IPS-15b (cell line): ENCODE measurements at regions not wholly inside any gene's neighbourhood (a gene's known extent, or its start where the extent isn't known, plus 50 kb on each side); places are given as distances from the start of the nearest gene placed in this dataset.
"Not testable (repeated sequence)": the region's sequence is repeated elsewhere in the genome, so short reads cannot be mapped to it uniquely, and the experiment has no call there.

Experiments used
- H3K27me3 ChIP-seq: one replicate; pipeline ENCODE4 v1.6.1; 2013; ENCODE audit warnings: low read length; ENCODE audit not compliant: control insufficient read depth, insufficient read depth
- H3K36me3 ChIP-seq: one replicate; pipeline ENCODE4 v1.6.1; 2013; ENCODE audit warnings: low read length; ENCODE audit not compliant: control insufficient read depth, insufficient read depth
- H3K4me1 ChIP-seq: one replicate; pipeline ENCODE4 v1.6.1; 2013; ENCODE audit warnings: mild to moderate bottlenecking, low read length; ENCODE audit not compliant: control insufficient read depth, insufficient read depth
- H3K4me3 ChIP-seq: one replicate; pipeline ENCODE4 v1.5.1; 2013; ENCODE audit warnings: low read depth, low read length
- H3K9ac ChIP-seq: one replicate; pipeline ENCODE4 v1.6.1; 2013; ENCODE audit warnings: low read depth, mild to moderate bottlenecking, low read length
- H3K9me3 ChIP-seq: one replicate; pipeline ENCODE4 v1.6.1; 2013; ENCODE audit warnings: mild to moderate bottlenecking, low read length; ENCODE audit not compliant: control insufficient read depth, insufficient read depth

DNA sequence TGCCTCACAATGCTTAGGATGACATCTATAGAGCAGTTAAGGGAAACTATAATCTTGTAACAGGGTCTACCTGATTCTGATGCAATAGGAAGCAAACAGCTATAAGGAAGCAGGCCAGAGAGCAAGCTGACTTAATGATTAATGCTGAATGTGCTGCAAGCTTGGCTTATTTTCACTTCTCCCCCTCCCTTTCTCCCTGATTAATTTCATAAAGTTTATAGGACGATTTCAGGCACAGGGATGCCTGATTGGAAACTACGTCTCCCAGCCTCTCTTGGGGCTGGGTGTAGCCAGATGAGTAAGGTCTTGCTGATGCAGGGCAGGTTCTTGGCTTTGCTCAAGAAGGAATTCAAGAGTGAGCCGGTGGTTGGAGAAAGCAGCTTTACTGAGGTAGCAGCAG, 82.8 kb upstream of the MRI1 start:
- no peak overlapping the region for H3K4me3 ChIP-seq
- no peaks in the 10 kb centered on the region for H3K27me3 ChIP-seq
- no peaks in the 10 kb centered on the region for H3K4me1 ChIP-seq
- H3K9ac ChIP-seq: no peak overlapping the region
- no peaks in the 10 kb centered on the region for H3K36me3 ChIP-seq
- H3K9me3 ChIP-seq: peaks cover 4% of the 10 kb centered on the region

DNA sequence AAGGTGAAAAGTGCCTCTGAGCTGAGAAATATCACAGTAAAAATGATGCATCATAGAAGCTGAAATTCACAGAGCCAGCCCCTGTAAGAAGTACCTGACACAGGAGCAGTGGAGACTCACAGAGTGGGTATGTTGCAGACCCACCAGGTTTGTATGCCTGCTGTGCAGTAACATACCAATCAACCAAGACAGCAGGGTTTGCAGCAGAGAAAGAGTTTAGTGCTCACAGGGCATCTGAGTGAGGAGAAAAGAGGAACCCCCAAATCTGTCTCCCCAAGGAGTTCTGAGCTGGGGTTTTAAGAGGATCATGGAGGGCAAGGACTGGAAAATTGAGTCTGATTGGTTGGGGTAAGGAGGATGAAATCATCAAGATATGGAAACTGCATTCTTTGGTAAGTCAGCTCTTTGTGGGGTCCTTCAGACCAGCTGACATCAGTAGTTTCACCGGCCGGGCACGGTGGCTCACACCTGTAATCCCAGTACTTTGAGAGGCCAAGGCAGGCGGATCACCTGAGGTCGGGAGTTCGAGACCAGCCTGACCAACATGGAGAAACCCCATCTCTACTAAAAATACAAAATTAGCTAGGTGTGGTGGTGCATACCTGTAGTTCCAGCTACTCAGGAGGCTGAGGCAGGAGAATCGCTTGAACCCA, 83.5 kb upstream of the MRI1 start:
- not testable (repeated sequence) for H3K4me3 ChIP-seq, H3K9me3 ChIP-seq, H3K36me3 ChIP-seq, H3K9ac ChIP-seq, H3K27me3 ChIP-seq, H3K4me1 ChIP-seq

DNA sequence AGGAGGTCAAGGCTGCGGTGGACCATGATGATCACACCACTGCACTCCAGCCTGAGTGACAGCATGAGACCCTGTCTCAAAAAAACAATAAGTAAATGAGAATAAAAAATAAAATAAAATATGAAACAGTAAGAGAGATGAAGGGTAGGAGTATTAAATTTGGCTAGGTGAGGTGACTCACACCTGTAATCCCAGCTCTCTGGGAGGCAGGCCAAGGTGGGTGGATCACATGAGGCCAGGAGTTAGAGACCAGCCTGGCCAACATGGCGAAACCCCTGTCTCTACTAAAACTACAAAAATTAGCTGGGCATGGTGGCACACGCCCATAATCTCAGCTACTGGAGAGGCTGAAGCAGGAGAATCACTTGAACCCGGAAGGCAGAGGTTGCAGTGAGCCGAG, 87.4 kb upstream of the MRI1 start:
- H3K9me3 ChIP-seq, H3K27me3 ChIP-seq, H3K4me1 ChIP-seq, H3K36me3 ChIP-seq, H3K9ac ChIP-seq, H3K4me3 ChIP-seq: not testable (repeated sequence)

DNA sequence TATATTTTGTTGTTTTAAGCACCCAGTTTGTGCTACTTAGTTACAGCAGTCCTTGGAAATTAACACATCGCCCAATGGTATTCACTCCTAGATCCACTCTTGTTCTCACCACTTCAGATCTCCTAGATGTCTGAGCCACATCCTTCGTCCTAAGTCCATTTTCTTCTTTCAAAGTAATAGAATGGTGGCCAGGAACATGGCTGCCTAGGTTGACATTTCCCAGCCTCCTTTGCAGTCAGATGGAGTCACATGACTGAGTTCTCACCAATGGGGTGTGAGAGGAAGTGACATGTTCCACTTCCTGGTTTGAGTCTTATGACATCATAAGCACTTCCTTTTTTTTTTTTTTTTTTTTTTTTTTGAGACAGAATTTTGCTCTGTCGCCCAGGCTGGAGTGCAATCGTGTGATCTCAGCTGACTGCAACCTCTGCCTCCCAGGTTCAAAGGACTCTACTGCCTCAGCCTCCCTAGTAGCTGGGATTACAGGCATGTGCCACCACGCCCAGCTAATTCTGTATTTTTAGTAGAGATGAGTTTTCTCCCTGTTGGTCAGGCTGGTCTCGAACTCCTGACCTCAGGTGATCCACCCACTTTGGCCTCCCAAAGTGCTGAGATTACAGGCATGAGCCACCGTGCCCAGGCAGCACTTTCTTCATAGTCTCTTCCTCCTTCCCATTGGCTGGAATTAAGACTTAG, 91.7 kb upstream of the MRI1 start:
- not testable (repeated sequence) for H3K4me3 ChIP-seq

DNA sequence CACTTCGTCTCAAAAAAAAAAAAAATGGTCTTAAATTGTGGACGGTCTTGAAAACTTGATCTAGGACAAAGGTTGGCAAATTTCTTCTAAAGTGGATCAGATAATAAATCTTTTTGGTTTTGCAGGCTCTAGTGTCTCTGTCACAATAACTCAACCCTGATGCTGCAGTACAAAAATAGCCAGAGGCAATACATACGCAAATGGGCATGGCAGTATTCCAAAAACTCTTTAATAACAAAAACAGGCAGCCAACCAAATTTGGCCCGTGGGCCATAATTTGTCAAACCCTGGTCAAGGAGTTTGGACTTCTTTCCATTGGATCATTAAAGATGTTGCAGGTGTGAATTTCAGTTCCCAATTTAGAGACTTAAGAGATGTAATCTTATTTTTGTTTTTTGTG, 93.5 kb upstream of the MRI1 start:
- H3K27me3 ChIP-seq: no peaks in the 10 kb centered on the region
- H3K36me3 ChIP-seq: no peaks in the 10 kb centered on the region
- no peaks in the 10 kb centered on the region for H3K9me3 ChIP-seq
- no peaks in the 10 kb centered on the region for H3K4me1 ChIP-seq
- H3K4me3 ChIP-seq: no peak overlapping the region
- no peak overlapping the region for H3K9ac ChIP-seq

More for the DNA sequence above, 91.7 kb upstream of the MRI1 start:
- not testable (repeated sequence) for H3K36me3 ChIP-seq, H3K9ac ChIP-seq, H3K4me1 ChIP-seq, H3K27me3 ChIP-seq, H3K9me3 ChIP-seq

DNA sequence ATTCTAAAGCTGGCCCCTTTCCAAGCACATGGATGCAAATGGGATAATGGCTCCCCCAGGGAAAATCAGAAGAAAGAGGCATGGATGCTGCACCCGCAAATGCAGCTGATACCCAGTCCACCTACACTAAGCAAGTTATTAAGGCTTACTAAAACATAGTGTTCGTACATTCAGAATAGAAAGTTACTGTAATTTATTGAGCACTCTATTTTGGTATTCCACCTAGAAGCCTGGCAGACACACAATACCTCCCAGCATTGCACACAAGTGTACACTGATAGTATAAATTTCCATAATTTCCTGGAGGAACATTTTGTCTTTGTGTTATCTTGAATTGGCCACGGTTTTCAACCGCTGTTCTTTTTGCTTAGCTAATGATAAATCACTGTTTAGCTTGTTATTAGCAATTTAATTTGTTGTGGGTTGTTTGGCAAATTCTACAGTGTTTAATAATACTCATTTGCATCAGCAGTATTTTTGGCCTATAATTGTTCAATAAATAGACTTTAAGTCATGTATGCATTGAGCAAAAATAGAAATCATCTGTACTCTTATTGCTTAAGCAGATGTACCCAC, 94.5 kb upstream of the MRI1 start:
- no peaks in the 10 kb centered on the region for H3K9me3 ChIP-seq
- H3K4me1 ChIP-seq: no peaks in the 10 kb centered on the region
- H3K9ac ChIP-seq: no peak overlapping the region
- H3K4me3 ChIP-seq: no peak overlapping the region
- H3K36me3 ChIP-seq: no peaks in the 10 kb centered on the region
- H3K27me3 ChIP-seq: no peaks in the 10 kb centered on the region

DNA sequence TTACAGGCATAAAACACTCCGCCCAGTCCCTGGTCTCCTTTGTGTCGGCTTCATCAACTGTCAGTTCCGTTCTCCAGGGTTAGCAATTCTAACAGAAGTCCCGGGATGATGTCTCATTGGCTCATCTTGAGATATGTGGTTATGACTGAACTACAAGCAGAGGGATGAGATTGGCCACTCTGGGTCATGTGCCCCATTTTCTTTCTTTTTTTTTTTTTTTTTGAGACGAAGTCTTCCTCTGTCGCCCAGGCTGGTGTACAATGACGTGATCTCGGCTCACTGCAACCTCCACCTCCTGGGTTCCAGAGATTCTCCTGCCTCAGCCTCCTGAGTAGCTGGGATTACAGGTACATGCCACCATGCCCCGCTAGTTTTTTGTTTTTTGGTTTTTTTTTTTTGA, 95.4 kb upstream of the MRI1 start:
- Histone ChIP-seq H3K9me3 (no peaks in the 10 kb centered on the region), H3K36me3 (no peaks in the 10 kb centered on the region), H3K9ac (no peak overlapping the region), H3K4me3 (no peak overlapping the region), H3K4me1 (no peaks in the 10 kb centered on the region), H3K27me3 (no peaks in the 10 kb centered on the region)

DNA sequence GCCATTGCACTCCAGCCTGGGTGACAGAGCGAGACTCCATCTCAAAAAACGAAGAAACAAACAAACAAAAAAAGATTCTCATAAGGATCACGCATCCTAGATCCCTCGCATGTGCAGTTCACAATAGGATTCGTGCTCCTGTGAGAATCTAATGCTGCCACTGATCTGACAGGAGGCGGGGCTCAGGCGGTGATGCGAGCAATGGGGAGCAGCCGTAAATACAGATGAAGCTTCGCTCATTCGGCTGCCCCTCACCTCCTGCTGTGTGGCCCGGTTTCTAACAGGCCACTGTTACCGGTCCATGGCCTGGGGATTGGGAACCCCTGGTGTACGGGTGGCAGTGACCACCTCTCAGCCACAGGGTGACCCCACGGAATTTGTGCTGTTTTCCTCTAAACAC, 98.2 kb upstream of the MRI1 start:
- H3K4me1 ChIP-seq: no peaks in the 10 kb centered on the region
- H3K9ac ChIP-seq: no peak overlapping the region
- no peak overlapping the region for H3K4me3 ChIP-seq
- no peaks in the 10 kb centered on the region for H3K27me3 ChIP-seq
- no peaks in the 10 kb centered on the region for H3K36me3 ChIP-seq
- no peaks in the 10 kb centered on the region for H3K9me3 ChIP-seq

DNA sequence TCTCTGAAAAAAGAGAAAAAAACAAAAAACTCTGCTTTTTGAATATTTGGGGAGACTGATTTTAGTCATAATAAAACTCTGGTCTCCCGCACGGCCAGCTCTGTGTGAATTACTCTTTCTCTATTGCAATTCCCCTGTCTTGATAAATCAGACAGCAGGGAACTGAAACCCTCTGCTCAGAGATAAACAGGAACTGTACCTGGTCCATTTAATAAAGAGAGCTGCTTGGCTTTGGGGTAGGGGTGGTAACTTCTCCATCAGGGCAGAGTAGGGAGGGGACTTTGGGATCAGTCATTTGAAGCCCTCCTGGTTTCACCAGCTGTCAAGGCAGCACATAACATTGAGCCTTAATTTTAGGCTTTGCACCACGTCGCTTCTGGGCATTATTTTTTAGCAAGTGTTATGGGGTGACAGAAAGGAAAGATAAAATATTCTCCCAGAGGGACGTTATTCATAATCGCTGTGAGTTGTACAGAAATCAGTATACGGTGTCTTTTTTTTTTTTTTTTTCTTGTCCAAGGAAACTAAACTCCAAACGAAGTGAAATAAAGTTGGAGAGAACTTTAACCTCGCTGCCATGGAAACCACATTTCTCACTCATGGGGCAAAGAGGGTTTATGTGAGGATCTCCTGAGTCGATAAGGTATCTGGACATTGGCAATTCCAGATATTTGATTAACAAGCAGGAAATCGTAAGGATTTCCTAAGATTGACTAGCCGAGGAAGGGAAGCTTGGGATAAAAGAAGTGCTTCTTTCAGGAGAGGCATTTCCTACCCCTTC, 99.0 kb upstream of the MRI1 start:
- Histone ChIP-seq H3K9ac (no peak overlapping the region), H3K4me3 (no peak overlapping the region), H3K9me3 (no peaks in the 10 kb centered on the region), H3K36me3 (no peaks in the 10 kb centered on the region), H3K4me1 (no peaks in the 10 kb centered on the region), H3K27me3 (no peaks in the 10 kb centered on the region)

DNA sequence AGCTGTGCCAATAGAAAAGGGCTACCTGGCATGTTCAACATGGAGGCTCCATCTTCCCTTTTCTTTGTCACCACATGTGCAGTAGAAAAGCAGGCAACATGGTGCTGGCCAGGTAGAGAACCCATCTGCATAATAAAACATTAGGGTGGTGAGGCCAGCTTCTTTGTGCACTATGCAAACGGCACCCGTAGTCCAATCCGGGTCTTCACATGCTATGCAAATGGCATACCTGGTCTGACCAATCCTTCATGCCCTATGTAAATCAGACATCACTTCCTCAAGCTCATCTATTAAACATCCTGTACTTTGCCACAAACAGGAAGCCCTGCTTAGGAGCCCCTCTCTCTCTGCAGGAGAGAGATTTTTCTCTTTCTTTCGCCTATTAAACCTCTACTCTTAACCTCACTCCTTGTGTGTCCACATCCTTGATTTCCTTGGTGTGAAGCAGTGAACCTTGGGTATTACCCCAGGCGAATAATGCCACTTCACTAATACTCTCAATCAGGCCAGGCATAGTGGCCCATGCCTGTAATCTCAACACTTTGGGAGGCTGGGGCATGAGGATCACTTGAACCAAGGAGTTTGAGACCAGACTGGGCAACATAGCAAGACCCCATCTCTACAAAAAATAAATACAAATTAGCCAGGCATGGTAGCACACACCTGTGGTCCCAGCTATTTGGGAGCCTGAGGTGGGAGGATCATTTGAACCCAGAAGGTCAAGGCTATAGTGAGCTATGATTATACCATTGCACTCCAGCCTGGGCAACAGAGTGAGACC, 111.3 kb upstream of the MRI1 start:
- Histone ChIP-seq H3K9ac (no peak overlapping the region), H3K36me3 (no peaks in the 10 kb centered on the region), H3K27me3 (no peaks in the 10 kb centered on the region), H3K4me3 (no peak overlapping the region), H3K4me1 (no peaks in the 10 kb centered on the region), H3K9me3 (no peaks in the 10 kb centered on the region)

DNA sequence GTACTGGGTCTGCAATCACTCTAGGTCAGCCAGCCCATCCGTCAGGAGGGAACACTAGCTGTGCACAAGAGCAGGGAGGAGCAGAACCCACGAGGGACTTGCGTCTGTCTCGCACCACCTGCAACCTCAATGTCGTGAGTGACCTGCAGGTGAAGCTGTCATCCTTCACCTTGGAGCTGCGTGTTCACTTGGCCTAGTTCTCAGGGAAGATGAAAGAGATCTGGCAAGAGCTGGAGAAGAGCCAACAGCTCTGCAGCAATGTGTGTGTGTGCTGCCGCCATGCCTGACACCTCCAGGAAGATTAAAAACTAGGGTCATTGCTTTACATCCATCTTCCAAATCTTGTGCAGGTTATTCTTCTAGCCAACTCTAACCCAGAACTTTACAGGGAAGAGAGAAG, 117.6 kb upstream of the MRI1 start:
- Histone ChIP-seq H3K36me3 (no peaks in the 10 kb centered on the region), H3K9me3 (no peaks in the 10 kb centered on the region), H3K9ac (no peak overlapping the region), H3K27me3 (no peaks in the 10 kb centered on the region), H3K4me3 (no peak overlapping the region), H3K4me1 (no peaks in the 10 kb centered on the region)
